SU-DHL-6 (cell line): ENCODE measurements at regions not wholly inside any gene's neighbourhood (a gene's known extent, or its start where the extent isn't known, plus 50 kb on each side); places are given as distances from the start of the nearest gene placed in this dataset.

Experiments used
- H2AFZ ChIP-seq: fragments of 200-600 bp; sonication (generic); 2 replicates; pipeline ENCODE4 v1.6.1; 2014; ENCODE audit warnings: low read depth, mild to moderate bottlenecking, moderate library complexity, mixed read lengths, antibody characterized with exemption, low read length; ENCODE audit not compliant: severe bottlenecking
- H3F3A ChIP-seq: fragments of 200-600 bp; shearing (Covaris generic); 2 replicates; pipeline ENCODE4 v1.6.0; 2016; ENCODE audit warnings: antibody characterized with exemption, mild to moderate bottlenecking; ENCODE audit not compliant: insufficient read depth
- H3K27ac ChIP-seq: fragments of 200-600 bp; sonication (generic); 2 replicates; pipeline ENCODE4 v1.5.1; 2016; ENCODE audit warnings: low read depth, mild to moderate bottlenecking, low read length, moderate library complexity, mixed read lengths
- H3K27me3 ChIP-seq: fragments of 200-600 bp; sonication (generic), shearing (Covaris generic); 2 replicates; pipeline ENCODE4 v1.6.0; 2014; ENCODE audit warnings: mild to moderate bottlenecking, low read length
- H3K36me3 ChIP-seq: fragments of 200-600 bp; sonication (generic); 2 replicates; pipeline ENCODE4 v1.6.1; 2014; ENCODE audit warnings: mild to moderate bottlenecking, low read length, mixed read lengths
- H3K4me2 ChIP-seq: fragments of 300-600, 200-600 bp; shearing (Covaris generic), sonication (generic); 2 replicates; pipeline ENCODE4 v1.6.0; 2014; ENCODE audit warnings: low read length, low read depth, mild to moderate bottlenecking; ENCODE audit not compliant: poor library complexity, severe bottlenecking
- H3K4me3 ChIP-seq: fragments of 200-600 bp; sonication (generic); 2 replicates; pipeline ENCODE4 v1.5.1; 2014; ENCODE audit warnings: antibody characterized with exemption, low read length, mild to moderate bottlenecking, mixed read lengths; ENCODE audit not compliant: insufficient read depth, poor library complexity, severe bottlenecking
- H3K79me2 ChIP-seq: fragments of 200-600 bp; sonication (generic); 2 replicates; pipeline ENCODE4 v1.6.1; 2014; ENCODE audit warnings: mild to moderate bottlenecking, low read length, moderate library complexity; ENCODE audit not compliant: insufficient read depth
- H3K9ac ChIP-seq: fragments of 200-600 bp; sonication (generic); 2 replicates; pipeline ENCODE4 v1.7.0; 2014; ENCODE audit warnings: mild to moderate bottlenecking, low read length
- H3K9me2 ChIP-seq: fragments of 200-600 bp; sonication (generic); replicated peaks from 2 replicates; pipeline ENCODE4 v1.6.1; 2014; ENCODE audit warnings: low read length; ENCODE audit not compliant: insufficient read depth
- H3K9me3 ChIP-seq: fragments of 200-600 bp; sonication (generic); 2 replicates; pipeline ENCODE4 v1.6.1; 2014; ENCODE audit warnings: low read length, mixed read lengths; ENCODE audit not compliant: insufficient read depth
- H4K20me1 ChIP-seq: fragments of 200-600 bp; sonication (generic); 2 replicates; pipeline ENCODE4 v1.6.1; 2014; ENCODE audit warnings: low read depth, mild to moderate bottlenecking, antibody characterized with exemption, low read length, moderate library complexity, mixed read lengths
- EZH2phosphoT487 ChIP-seq: fragments of 200-600 bp; sonication (generic), shearing (Covaris generic); conservative IDR thresholded peaks from 2 replicates; pipeline ENCODE4 v1.6.1; 2018; ENCODE audit warnings: mild to moderate bottlenecking, antibody characterized with exemption, low read length, moderate library complexity, mixed read lengths
- TF ChIP-seq, protein P1 (sequence below): fragments of 200-600 bp; sonication (generic); IDR thresholded peaks from one replicate; pipeline ENCODE4 v1.5.1; 2017; ENCODE audit warnings: antibody characterized with exemption, mild to moderate bottlenecking, low read length, moderate library complexity; ENCODE audit not compliant: insufficient read depth, poor library complexity, severe bottlenecking

- H3K4me3 ChIP-seq: no peak overlapping the region
- H3F3A ChIP-seq: no peaks in the 10 kb centered on the region
- no peak overlapping the region for H2AFZ ChIP-seq
- no peak for TF ChIP-seq EZH2phosphoT487
- TF ChIP-seq, protein P1, sequence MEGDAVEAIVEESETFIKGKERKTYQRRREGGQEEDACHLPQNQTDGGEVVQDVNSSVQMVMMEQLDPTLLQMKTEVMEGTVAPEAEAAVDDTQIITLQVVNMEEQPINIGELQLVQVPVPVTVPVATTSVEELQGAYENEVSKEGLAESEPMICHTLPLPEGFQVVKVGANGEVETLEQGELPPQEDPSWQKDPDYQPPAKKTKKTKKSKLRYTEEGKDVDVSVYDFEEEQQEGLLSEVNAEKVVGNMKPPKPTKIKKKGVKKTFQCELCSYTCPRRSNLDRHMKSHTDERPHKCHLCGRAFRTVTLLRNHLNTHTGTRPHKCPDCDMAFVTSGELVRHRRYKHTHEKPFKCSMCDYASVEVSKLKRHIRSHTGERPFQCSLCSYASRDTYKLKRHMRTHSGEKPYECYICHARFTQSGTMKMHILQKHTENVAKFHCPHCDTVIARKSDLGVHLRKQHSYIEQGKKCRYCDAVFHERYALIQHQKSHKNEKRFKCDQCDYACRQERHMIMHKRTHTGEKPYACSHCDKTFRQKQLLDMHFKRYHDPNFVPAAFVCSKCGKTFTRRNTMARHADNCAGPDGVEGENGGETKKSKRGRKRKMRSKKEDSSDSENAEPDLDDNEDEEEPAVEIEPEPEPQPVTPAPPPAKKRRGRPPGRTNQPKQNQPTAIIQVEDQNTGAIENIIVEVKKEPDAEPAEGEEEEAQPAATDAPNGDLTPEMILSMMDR: no peak
- no peak overlapping the region for H3K27ac ChIP-seq
- no peak overlapping the region for H3K9ac ChIP-seq
- no peaks in the 10 kb centered on the region for H3K9me3 ChIP-seq
- no peaks in the 10 kb centered on the region for H3K9me2 ChIP-seq
- H4K20me1 ChIP-seq: no peaks in the 10 kb centered on the region
- no peak overlapping the region for H3K4me2 ChIP-seq
- H3K36me3 ChIP-seq: no peaks in the 10 kb centered on the region
- H3K27me3 ChIP-seq: no peaks in the 10 kb centered on the region
- H3K79me2 ChIP-seq: no peaks in the 10 kb centered on the region
These were observed 255.2 kb downstream of the TMEM167A start for GRCh38 chr5:82821846-82822633.

- H4K20me1 ChIP-seq: no peaks in the 10 kb centered on the region
- no peaks in the 10 kb centered on the region for H3K36me3 ChIP-seq
- H3K79me2 ChIP-seq: no peaks in the 10 kb centered on the region
- no peak overlapping the region for H3K4me3 ChIP-seq
- H3K9me3 ChIP-seq: no peaks in the 10 kb centered on the region
- no peaks in the 10 kb centered on the region for H3K9me2 ChIP-seq
- no peaks in the 10 kb centered on the region for H3F3A ChIP-seq
- no peak overlapping the region for H3K4me2 ChIP-seq
- H3K9ac ChIP-seq: no peak overlapping the region
- no peak for TF ChIP-seq EZH2phosphoT487
- TF ChIP-seq, protein P1: no peak
- no peaks in the 10 kb centered on the region for H3K27me3 ChIP-seq
- no peak overlapping the region for H3K27ac ChIP-seq
- H2AFZ ChIP-seq: no peak overlapping the region
These were observed 256.0 kb downstream of the TMEM167A start for GRCh38 chr5:82820961-82821845.

GRCh38 chr5:82820188-82820587 lies 257.0 kb downstream of the TMEM167A start:
- no peaks in the 10 kb centered on the region for H3K36me3 ChIP-seq
- no peak overlapping the region for H3K4me3 ChIP-seq
- no peaks in the 10 kb centered on the region for H3F3A ChIP-seq
- no peaks in the 10 kb centered on the region for H3K27me3 ChIP-seq
- no peak overlapping the region for H3K9ac ChIP-seq
- no peaks in the 10 kb centered on the region for H3K9me3 ChIP-seq
- no peaks in the 10 kb centered on the region for H3K79me2 ChIP-seq
- no peaks in the 10 kb centered on the region for H4K20me1 ChIP-seq
- H3K9me2 ChIP-seq: no peaks in the 10 kb centered on the region
- H3K27ac ChIP-seq: no peak overlapping the region
- no peak overlapping the region for H2AFZ ChIP-seq
- H3K4me2 ChIP-seq: no peak overlapping the region
- TF ChIP-seq EZH2phosphoT487: no peak
- TF ChIP-seq, protein P1: no peak
